ENCODE measurements at regions not wholly inside any gene's neighbourhood (a gene's known extent, or its start where the extent isn't known, plus 50 kb on each side); places are given as distances from the start of the nearest gene placed in this dataset.
"Not testable (repeated sequence)": the region's sequence is repeated elsewhere in the genome, so short reads cannot be mapped to it uniquely, and the experiment has no call there.

GRCh38 chr7:25476863-25477499 is 248.7 kb upstream of the NPVF start:
- H3K4me3 ChIP-seq (replicated peaks; ENCODE audit: low read depth, low read length), result no peak overlapping the region
- H3K27me3 ChIP-seq (replicated peaks; ENCODE audit: control insufficient read depth, insufficient read depth, low read length), result no peaks in the 10 kb centered on the region; the same call in 1 of the 2 replicates
- no peak for DNase-seq (ENCODE audit: extremely low read depth, insufficient read length)
- TF ChIP-seq CTCF (IDR thresholded peaks at IDR 0.05; ENCODE audit: insufficient read depth, low read length, poor library complexity, severe bottlenecking), result no peak
- no peaks in the 10 kb centered on the region for H3K36me3 ChIP-seq (ENCODE audit: control insufficient read depth, insufficient read depth, low read length)

- DNase-seq (ENCODE audit: extremely low read depth, insufficient read length); H3K4me3 ChIP-seq (replicated peaks; ENCODE audit: low read depth, low read length); H3K27me3 ChIP-seq (replicated peaks; ENCODE audit: control insufficient read depth, insufficient read depth, low read length); H3K36me3 ChIP-seq (ENCODE audit: control insufficient read depth, insufficient read depth, low read length): not testable (repeated sequence)
Measured at GRCh38 chr7:25478221-25478620, 249.9 kb upstream of the NPVF start.

- DNase-seq (ENCODE audit: extremely low read depth, insufficient read length), result no peak
- no peaks in the 10 kb centered on the region for H3K27me3 ChIP-seq (replicated peaks; ENCODE audit: control insufficient read depth, insufficient read depth, low read length)
- TF ChIP-seq CTCF (IDR thresholded peaks at IDR 0.05; ENCODE audit: insufficient read depth, low read length, poor library complexity, severe bottlenecking), result no peak
- no peak overlapping the region for H3K4me3 ChIP-seq (replicated peaks; ENCODE audit: low read depth, low read length)
- H3K36me3 ChIP-seq (ENCODE audit: control insufficient read depth, insufficient read depth, low read length), result no peaks in the 10 kb centered on the region
Measured at GRCh38 chr7:25478925-25479324, 250.6 kb upstream of the NPVF start.

GRCh38 chr7:25481891-25482290 is 253.6 kb upstream of the NPVF start:
- TF ChIP-seq CTCF (IDR thresholded peaks at IDR 0.05; ENCODE audit: insufficient read depth, low read length, poor library complexity, severe bottlenecking), result no peak
- H3K4me3 ChIP-seq (replicated peaks; ENCODE audit: low read depth, low read length), result no peak overlapping the region
- H3K27me3 ChIP-seq (replicated peaks; ENCODE audit: control insufficient read depth, insufficient read depth, low read length), result no peaks in the 10 kb centered on the region
- DNase-seq (ENCODE audit: extremely low read depth, insufficient read length), result no peak
- H3K36me3 ChIP-seq (ENCODE audit: control insufficient read depth, insufficient read depth, low read length), result no peaks in the 10 kb centered on the region

- TF ChIP-seq CTCF (IDR thresholded peaks at IDR 0.05; ENCODE audit: insufficient read depth, low read length, poor library complexity, severe bottlenecking), result no peak
- H3K36me3 ChIP-seq (ENCODE audit: control insufficient read depth, insufficient read depth, low read length), result no peaks in the 10 kb centered on the region
- H3K27me3 ChIP-seq (replicated peaks; ENCODE audit: control insufficient read depth, insufficient read depth, low read length), result no peaks in the 10 kb centered on the region
- H3K4me3 ChIP-seq (replicated peaks; ENCODE audit: low read depth, low read length), result no peak overlapping the region
- DNase-seq (ENCODE audit: extremely low read depth, insufficient read length), result no peak
Measured at GRCh38 chr7:25482631-25483030, 254.3 kb upstream of the NPVF start.

- H3K4me3 ChIP-seq (replicated peaks; ENCODE audit: low read depth, low read length), result no peak overlapping the region
- no peak for TF ChIP-seq CTCF (IDR thresholded peaks at IDR 0.05; ENCODE audit: insufficient read depth, low read length, poor library complexity, severe bottlenecking)
- H3K27me3 ChIP-seq (replicated peaks; ENCODE audit: control insufficient read depth, insufficient read depth, low read length), result no peaks in the 10 kb centered on the region
- no peak for DNase-seq (ENCODE audit: extremely low read depth, insufficient read length)
- no peaks in the 10 kb centered on the region for H3K36me3 ChIP-seq (ENCODE audit: control insufficient read depth, insufficient read depth, low read length)
Measured at GRCh38 chr7:25485026-25485425, 256.7 kb upstream of the NPVF start.

Measured in GM06990 (cell line).